Stromal cell of bone marrow (primary cell): ENCODE measurements at regions not wholly inside any gene's neighbourhood (a gene's known extent, or its start where the extent isn't known, plus 50 kb on each side); places are given as distances from the start of the nearest gene placed in this dataset.

Experiments
- DNase-seq: peaks from one replicate; pipeline ENCODE4 v3.0.0-alpha.2; 2012; ENCODE audit warnings: low read depth

GRCh38 chr10:111739125-111739873 lies 444.3 kb downstream of the GPAM start:
- no peak for DNase-seq

- DNase-seq = no peak
Observed at GRCh38 chr10:111739874-111740139, 443.8 kb downstream of the GPAM start.

GRCh38 chr10:111745982-111746381 lies 437.6 kb downstream of the GPAM start:
- DNase-seq = no peak

- DNase-seq = no peak
Observed at GRCh38 chr10:111747751-111748150, 435.8 kb downstream of the GPAM start.

GRCh38 chr10:111748184-111748583 lies 435.4 kb downstream of the GPAM start:
- DNase-seq = no peak

GRCh38 chr10:111750165-111750849 lies 433.3 kb downstream of the GPAM start:
- DNase-seq = no peak

GRCh38 chr10:111756217-111757061 lies 427.1 kb downstream of the GPAM start:
- peak; percentile 30 for DNase-seq

GRCh38 chr10:111758593-111758992 lies 425.0 kb downstream of the GPAM start:
- DNase-seq = no peak

GRCh38 chr10:111762114-111762513 lies 421.5 kb downstream of the GPAM start:
- no peak for DNase-seq

- no peak for DNase-seq
Observed at GRCh38 chr10:111765216-111765615, 418.3 kb downstream of the GPAM start.

GRCh38 chr10:111766464-111766863 lies 417.1 kb downstream of the GPAM start:
- no peak for DNase-seq

GRCh38 chr10:111767661-111768060 lies 415.9 kb downstream of the GPAM start:
- no peak for DNase-seq

GRCh38 chr10:111773950-111774349 lies 409.6 kb downstream of the GPAM start:
- DNase-seq = no peak

GRCh38 chr10:111774486-111774885 lies 409.1 kb downstream of the GPAM start:
- no peak for DNase-seq

GRCh38 chr10:111784436-111784835 lies 399.1 kb downstream of the GPAM start:
- DNase-seq = no peak

- no peak for DNase-seq
Observed at GRCh38 chr10:111784946-111785465, 398.6 kb downstream of the GPAM start.

- no peak for DNase-seq
Observed at GRCh38 chr10:111785921-111786320, 397.6 kb downstream of the GPAM start.

- DNase-seq = no peak
Observed at GRCh38 chr10:111789821-111790220, 393.7 kb downstream of the GPAM start.

GRCh38 chr10:111801841-111802240 lies 381.7 kb downstream of the GPAM start:
- no peak for DNase-seq

GRCh38 chr10:111804781-111805180 lies 378.8 kb downstream of the GPAM start:
- no peak for DNase-seq

GRCh38 chr10:111811517-111811916 lies 372.0 kb downstream of the GPAM start:
- no peak for DNase-seq

- no peak for DNase-seq
Observed at GRCh38 chr10:111820471-111820870, 363.1 kb downstream of the GPAM start.

- no peak for DNase-seq
Observed at GRCh38 chr10:111821871-111822270, 361.7 kb downstream of the GPAM start.
